GM18502 (cell line): ENCODE measurements at regions not wholly inside any gene's neighbourhood (a gene's known extent, or its start where the extent isn't known, plus 50 kb on each side); places are given as distances from the start of the nearest gene placed in this dataset.

Source experiments
- ATAC-seq: cut with Tn5 transposase; IDR thresholded peaks from one replicate; pipeline ENCODE4 v1.9.1; 2021; ENCODE audit warnings: mild to moderate bottlenecking; ENCODE audit not compliant: unreplicated experiment, poor library complexity

- no peak for ATAC-seq
Observed at GRCh38 chr2:181371195-181371594, 86.0 kb upstream of the ITGA4 start.

GRCh38 chr2:181371782-181372645 is 85.2 kb upstream of the ITGA4 start:
- ATAC-seq = no peak

GRCh38 chr2:181372646-181373040 is 84.5 kb upstream of the ITGA4 start:
- no peak for ATAC-seq

- ATAC-seq = peak; percentile 79
Observed at GRCh38 chr2:181374781-181375675, 82.2 kb upstream of the ITGA4 start.

- ATAC-seq = no peak
Observed at GRCh38 chr2:181376442-181376841, 80.7 kb upstream of the ITGA4 start.

GRCh38 chr2:181376999-181377398 is 80.2 kb upstream of the ITGA4 start:
- ATAC-seq = no peak

- ATAC-seq = no peak
Observed at GRCh38 chr2:181378491-181378890, 78.7 kb upstream of the ITGA4 start.

- no peak for ATAC-seq
Observed at GRCh38 chr2:181380581-181380980, 76.6 kb upstream of the ITGA4 start.

- ATAC-seq = no peak
Observed at GRCh38 chr2:181384923-181385322, 72.3 kb upstream of the ITGA4 start.

- no peak for ATAC-seq
Observed at GRCh38 chr2:181389524-181389923, 67.7 kb upstream of the ITGA4 start.

GRCh38 chr2:181393472-181393871 is 63.7 kb upstream of the ITGA4 start:
- peak; percentile 52 for ATAC-seq

- no peak for ATAC-seq
Observed at GRCh38 chr2:181394741-181395437, 62.3 kb upstream of the ITGA4 start.

GRCh38 chr2:181395851-181396250 is 61.3 kb upstream of the ITGA4 start:
- no peak for ATAC-seq

- ATAC-seq = no peak
Observed at GRCh38 chr2:181396256-181397123, 60.7 kb upstream of the ITGA4 start.

GRCh38 chr2:181397331-181397730 is 59.9 kb upstream of the ITGA4 start:
- no peak for ATAC-seq

GRCh38 chr2:181398000-181398399 is 59.2 kb upstream of the ITGA4 start:
- no peak for ATAC-seq

GRCh38 chr2:181399027-181399426 is 58.2 kb upstream of the ITGA4 start:
- no peak for ATAC-seq

GRCh38 chr2:181404472-181404871 is 52.7 kb upstream of the ITGA4 start:
- no peak for ATAC-seq

GRCh38 chr2:181407171-181407570 is 50.0 kb upstream of the ITGA4 start:
- ATAC-seq = no peak
